IPS DF 19.7 (cell line): ENCODE measurements at regions not wholly inside any gene's neighbourhood (a gene's known extent, or its start where the extent isn't known, plus 50 kb on each side); places are given as distances from the start of the nearest gene placed in this dataset.
"Not testable (repeated sequence)": the region's sequence is repeated elsewhere in the genome, so short reads cannot be mapped to it uniquely, and the experiment has no call there.

ENCODE experiments used
- DNase-seq: peaks from one replicate; pipeline ENCODE4 v3.0.0-alpha.2; 2013; ENCODE audit warnings: low read depth, low spot score

DNA sequence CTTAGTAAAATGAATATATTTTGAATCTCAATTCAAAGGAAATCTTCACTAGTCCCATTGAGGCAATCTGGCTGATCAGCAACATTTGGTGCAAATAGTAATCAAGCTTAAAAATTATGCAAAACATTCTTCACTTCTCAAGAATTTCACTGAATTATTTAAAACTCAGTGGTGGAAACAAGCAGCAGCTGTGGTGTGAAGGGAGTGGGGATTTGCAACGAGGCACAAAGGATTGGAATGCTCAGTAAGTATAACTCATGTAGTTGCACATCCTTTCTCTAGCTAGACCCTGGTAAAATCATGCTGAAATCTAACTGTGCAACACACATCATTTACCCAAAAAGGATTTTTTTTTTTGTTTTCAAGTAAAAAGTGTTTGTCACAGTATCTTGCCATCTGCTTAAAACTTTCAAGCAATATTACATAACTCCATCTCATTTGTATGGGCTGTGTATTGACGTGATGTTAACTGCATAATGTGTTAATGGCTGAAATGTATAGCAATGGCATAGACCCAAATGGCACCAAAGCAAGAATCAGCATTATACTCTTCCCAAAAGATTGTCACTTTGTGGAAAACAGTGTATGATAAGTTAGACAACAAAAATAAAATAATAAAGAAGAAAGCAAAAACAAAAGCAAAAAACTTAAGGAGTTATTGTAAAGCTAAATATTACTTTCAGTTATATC, 816.6 kb downstream of the EPHA3 start:
- no peak for DNase-seq

DNA sequence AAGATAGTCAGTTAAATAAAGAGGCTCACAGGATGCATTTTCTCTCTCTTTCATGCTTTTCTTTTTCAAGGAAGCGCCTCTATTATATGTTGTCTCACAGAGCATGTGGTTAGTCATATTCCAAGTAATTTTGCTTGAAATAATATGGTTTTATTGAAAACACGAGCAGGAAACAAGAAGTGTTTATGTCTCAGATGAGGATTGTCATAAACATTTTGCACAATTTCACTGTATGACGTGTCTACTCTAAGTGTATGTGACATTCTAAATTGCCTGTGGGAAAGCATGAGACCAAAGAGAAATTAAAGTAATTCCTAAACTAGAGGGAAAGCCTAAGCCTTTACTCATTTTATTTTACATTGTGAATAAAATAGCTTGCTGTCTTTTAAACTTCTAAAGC, 818.6 kb downstream of the EPHA3 start:
- no peak for DNase-seq

GRCh38 chr3:89932882-89933281, 825.5 kb downstream of the EPHA3 start:
- no peak for DNase-seq

DNA sequence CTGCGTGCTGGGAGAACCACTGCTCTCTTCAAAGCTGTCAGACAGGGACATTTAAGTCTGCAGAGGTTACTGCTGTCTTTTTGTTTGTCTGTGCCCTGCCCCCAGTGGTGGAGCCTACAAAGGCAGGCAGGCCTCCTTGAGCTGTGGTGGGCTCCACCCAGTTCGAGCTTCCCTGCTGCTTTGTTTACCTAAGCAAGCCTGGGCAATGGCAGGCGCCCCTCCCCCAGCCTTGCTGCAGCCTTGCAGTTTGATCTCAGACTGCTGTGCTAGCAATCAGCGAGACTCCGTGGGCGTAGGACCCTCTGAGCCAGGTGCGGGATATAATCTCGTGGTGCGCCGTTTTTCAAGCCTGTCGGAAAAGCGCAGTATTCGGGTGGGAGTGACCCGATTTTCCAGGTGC, 837.0 kb downstream of the EPHA3 start:
- DNase-seq = not testable (repeated sequence)

DNA sequence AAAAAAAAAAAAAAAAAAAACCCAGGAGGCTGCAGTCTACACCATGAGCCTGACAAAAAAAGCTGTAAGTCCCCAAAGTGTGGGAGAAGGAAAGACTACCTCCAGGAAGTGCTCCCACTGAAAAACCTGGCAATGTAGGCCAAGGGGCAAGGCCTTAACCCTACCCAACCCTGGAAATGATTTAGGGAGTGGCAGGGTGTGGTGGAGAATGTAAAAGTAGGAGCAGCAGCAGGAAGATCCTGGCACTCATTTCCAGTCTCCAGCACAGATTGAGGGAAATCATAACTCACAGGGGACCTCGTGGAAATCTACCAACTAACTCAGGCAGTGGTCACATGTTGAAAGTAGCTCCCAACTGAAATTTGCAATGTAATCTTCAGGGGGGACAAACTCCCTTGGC, 839.5 kb downstream of the EPHA3 start:
- no peak for DNase-seq

GRCh38 chr3:89947337-89947954, 840.0 kb downstream of the EPHA3 start:
- no peak for DNase-seq

DNA sequence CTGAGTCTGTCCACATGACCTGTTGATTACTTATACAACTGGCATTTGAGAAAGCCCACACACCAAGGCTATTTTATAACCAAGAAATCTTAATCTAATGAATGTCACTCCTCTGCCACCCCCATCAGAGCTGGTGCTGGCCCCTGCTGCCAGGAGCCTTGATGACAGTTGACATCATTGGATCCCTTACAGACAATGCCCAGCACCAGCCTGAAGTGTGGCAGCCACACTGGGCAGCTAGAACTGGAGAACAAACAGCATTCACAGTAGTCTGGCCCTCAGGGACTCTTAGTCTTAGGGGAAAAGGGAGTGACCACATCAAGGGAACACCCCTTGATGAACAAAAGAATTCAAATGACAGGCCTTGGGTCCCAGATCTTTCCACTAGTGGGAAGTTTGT, 840.6 kb downstream of the EPHA3 start:
- DNase-seq = no peak

GRCh38 chr3:89950772-89951171, 843.4 kb downstream of the EPHA3 start:
- DNase-seq = no peak

GRCh38 chr3:89954137-89954536, 846.7 kb downstream of the EPHA3 start:
- no peak for DNase-seq

DNA sequence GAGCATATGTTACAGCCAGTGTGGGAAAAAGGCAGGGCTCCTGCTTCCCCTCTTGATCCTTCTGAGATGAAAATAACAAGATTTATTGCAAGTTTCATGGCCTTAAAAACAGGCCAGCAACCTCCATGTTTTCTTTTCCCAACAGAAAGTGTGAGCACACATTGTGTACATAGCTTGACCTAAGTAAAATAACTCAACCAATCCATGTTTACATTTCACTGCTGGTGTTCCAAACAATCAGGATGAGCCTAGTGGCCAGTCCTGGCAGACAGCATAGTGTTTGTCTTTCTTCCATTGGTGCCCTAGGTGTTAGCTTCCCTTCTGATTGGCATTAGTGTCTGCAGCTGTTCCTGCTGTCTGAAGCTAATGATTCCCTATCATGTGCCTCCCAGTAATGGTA, 847.7 kb downstream of the EPHA3 start:
- no peak for DNase-seq

- no peak for DNase-seq
Observed at GRCh38 chr3:89957451-89957850, 850.0 kb downstream of the EPHA3 start.

- DNase-seq = not testable (repeated sequence)
Observed at GRCh38 chr3:89958163-89958562, 850.7 kb downstream of the EPHA3 start.

- no peak for DNase-seq
Observed at GRCh38 chr3:89964347-89964746, 856.9 kb downstream of the EPHA3 start.

- DNase-seq = no peak
Observed at GRCh38 chr3:89966877-89967665, 859.6 kb downstream of the EPHA3 start.

DNA sequence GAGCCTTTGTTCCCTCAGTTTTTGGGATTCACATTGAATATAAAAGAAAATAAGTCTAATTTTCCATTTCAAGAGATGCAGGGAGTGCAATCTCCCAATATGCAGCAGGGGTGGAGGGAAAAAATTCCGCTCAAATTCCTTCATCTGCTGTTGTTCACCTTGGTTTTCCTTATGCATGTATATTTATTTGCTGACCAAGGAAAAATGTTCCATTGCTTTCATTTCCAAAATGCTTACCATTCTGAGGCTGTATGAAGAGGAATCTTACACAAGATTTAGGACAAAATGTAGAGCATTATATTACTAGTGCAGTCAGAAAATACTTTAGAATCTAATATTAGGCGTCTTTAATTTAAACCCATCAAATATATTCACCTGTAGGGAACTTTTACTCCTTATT, 863.9 kb downstream of the EPHA3 start:
- DNase-seq = no peak

- no peak for DNase-seq
Observed at GRCh38 chr3:89973156-89973555, 865.7 kb downstream of the EPHA3 start.

DNA sequence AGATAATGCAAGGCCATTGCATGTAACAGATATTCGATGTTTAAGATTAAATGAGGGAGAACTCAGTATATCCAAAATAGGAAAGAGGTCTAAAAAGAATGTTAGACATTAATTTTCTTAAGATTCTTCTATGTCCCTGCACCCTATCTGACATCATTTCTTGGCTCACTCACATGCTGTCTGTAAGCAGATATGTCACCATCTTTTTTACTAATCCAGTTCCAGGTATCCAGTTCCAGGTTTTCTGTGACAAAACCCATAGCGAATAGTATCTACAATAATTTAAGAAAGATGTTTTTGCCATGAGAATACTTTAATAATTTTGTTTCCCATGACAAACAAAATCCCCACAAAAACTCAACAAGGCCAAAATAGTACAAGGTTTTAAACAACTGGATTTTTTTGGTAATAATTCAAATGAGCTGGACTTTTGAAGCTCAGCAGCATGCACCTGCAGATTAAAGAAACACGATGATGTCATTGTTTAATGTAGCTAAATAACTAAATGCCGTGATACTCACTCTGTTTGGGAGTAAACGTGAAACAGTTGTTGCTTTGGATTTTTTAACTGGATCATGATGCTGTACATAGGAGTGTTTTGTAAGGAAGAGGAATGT, 867.6 kb downstream of the EPHA3 start:
- no peak for DNase-seq

DNA sequence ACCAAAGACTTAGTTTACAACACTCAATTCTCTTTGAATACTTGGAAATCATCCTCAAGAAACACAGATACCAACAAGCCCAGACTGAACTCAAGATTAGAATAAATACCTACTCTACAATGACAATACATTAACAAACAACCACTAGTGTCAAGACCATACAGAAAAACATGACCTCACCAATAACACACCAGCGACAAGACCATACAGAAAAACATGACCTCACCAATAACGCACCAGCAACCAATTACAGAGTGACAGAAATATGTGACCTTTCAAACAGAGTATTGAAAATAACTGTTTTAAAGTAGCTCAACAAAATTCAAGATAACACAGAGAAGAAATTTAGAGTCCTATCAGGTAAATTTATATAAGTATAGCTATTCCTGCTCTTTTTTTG, 876.0 kb downstream of the EPHA3 start:
- no peak for DNase-seq

DNA sequence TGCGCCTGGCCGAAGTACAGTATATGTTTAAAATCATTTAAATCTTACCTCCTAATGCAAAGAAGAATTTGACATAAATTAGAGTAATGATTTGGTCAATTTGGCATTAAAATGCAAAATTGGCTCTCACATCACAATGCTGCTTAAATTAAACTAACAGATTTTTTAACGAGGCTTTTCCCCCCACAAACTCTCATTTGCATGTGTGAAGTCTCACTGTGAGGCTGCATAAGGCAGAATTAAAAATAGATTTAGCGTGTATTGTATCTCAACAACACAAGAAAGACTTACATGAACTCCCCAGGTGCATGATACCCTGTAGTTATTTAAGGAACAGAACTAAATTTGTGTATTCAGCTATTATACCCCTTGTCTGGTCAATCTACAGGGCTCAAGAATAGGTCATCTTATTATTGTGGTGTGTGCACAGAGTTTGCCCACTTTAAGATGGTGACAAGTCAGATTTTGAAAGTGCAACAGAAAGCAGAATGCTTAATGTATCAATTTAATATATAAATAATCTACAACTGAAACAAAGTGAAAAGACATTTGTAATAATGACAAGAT, 897.9 kb downstream of the EPHA3 start:
- no peak for DNase-seq

DNA sequence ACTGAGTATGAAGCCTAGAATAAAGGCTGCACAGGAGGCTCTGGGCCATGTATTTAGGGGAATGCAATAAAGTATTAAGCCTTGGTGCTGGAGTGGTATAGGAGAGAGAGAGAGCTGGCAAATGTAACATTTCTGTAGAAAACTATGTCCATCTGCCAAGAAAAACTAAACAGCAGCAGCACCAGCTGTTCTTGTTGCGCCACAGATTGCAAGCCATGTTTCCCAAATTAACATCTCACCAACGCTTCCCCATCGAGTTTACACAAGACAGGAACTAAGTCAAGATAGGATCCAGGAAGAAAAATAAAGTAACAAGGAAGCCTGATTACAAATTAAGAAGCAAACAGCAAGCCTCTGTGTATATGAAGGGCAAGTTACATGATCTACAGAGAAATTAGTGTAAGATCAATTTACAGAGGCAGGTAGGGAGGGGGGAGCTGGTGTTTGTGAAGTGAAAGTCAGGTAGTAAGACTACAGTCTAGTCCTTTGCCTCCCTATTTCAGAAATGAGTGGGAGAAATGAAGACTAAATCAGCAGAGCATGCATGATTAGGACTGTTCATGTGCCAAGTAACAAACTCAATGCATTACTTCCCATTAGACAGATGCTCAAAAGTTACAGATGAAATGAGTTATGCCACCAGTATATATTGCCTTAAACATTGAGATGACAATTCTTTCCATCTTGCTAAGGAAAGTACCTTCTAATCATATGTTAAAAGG, 900.5 kb downstream of the EPHA3 start:
- DNase-seq = no peak

GRCh38 chr3:90010341-90010740, 902.9 kb downstream of the EPHA3 start:
- peak; percentile 15 for DNase-seq
